NCI-H510A treated with DMSO at 0.1 percent for 48 hours (cell line): ENCODE measurements at regions not wholly inside any gene's neighbourhood (a gene's known extent, or its start where the extent isn't known, plus 50 kb on each side); places are given as distances from the start of the nearest gene placed in this dataset.

Experiments used
- DNase-seq: peaks from one replicate; lab custom pipeline; 2025; lab: John Stamatoyannopoulos, UW

GRCh38 chr13:86201477-86201876 is 402.3 kb upstream of the SLITRK6 start:
- DNase-seq = no peak

- no peak for DNase-seq
Observed at GRCh38 chr13:86193281-86193680, 394.1 kb upstream of the SLITRK6 start.

GRCh38 chr13:86188170-86188569 is 389.0 kb upstream of the SLITRK6 start:
- DNase-seq = no peak

- DNase-seq = no peak
Observed at GRCh38 chr13:86185636-86186035, 386.4 kb upstream of the SLITRK6 start.

GRCh38 chr13:86185107-86185506 is 385.9 kb upstream of the SLITRK6 start:
- no peak for DNase-seq

DNA sequence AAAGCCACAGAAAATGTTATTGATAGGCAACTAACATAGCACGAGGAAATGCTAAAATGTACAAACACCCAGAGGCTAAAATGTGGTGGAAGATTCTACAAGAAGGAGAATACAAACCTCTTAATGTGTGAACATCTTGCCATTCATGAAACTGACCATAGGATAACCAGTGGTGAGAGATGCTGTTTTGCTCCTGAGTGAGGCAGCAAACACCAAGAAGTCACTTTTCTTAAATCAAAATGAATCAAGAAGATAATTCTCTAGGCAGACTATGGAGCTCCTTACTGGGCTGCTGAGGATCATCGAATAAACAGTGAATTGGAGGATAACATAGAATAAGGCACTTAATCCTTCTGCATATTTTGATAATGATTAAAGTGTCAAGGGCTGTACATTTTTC is 375.4 kb upstream of the SLITRK6 start:
- DNase-seq = no peak

GRCh38 chr13:86172961-86173360 is 373.7 kb upstream of the SLITRK6 start:
- DNase-seq = no peak

GRCh38 chr13:86161257-86161656 is 362.0 kb upstream of the SLITRK6 start:
- no peak for DNase-seq

GRCh38 chr13:86155756-86156155 is 356.5 kb upstream of the SLITRK6 start:
- DNase-seq = no peak

- DNase-seq = no peak
Observed at GRCh38 chr13:86142080-86142479, 342.9 kb upstream of the SLITRK6 start.

DNA sequence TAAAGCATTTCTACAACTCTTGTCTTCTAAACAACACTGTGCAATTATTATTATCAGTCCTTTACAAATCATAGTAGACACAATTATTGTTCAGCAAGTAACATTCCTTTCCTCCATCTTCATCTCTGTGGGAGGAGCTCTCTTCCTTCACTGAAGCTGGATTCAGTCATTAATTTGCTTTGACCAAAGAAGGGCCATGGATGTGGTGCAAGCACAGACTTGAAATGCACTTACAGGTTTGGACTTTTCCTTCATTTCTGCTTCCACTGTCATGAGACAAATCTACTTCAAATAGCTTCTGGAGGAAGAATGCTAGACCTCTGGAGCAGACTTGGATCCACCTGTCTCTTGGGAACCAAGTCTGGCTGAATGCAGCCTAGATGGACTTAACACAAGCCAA is 336.6 kb upstream of the SLITRK6 start:
- DNase-seq = no peak

GRCh38 chr13:86121881-86122280 is 322.7 kb upstream of the SLITRK6 start:
- DNase-seq = no peak

DNA sequence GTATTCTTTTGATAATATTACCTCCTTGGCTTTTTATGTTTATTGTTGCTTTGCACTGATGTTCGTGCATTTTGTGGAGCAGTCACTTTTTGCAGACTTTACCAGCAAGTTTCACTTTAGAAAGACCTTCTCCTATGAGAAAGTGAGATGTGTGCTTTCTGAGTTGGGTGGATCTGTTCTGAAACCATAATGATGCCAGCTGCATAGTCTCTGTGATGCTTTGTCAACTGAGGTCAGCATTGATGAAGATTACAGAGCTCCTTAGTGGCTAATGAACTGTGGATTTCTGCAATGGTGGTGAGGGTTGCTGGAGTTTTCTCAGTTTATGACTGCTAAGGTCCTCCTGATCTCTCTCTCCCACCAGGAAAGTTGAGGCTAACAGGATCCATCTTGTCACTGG is 309.9 kb upstream of the SLITRK6 start:
- DNase-seq = no peak

DNA sequence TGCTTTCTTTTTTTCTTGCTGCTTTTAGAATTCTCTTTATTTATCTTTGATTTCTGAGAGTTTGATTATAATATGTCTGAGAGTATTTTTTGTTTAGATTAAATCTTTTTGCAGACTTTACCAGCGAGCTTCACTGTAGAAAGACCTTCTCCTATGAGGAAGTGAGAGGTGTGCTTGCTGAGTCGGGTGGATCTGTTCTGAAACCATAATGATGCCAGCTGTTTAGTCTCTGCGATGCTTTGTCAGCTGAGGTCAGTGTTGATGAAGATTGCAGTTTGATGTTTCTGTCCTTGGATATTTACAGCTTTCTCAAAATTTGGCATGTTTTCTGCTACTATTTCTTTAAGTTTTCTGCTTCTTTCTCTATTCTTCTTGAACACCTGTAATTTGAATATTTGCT is 309.1 kb upstream of the SLITRK6 start:
- no peak for DNase-seq

- no peak for DNase-seq
Observed at GRCh38 chr13:86098511-86098910, 299.3 kb upstream of the SLITRK6 start.

GRCh38 chr13:86095351-86095750 is 296.1 kb upstream of the SLITRK6 start:
- DNase-seq = no peak

GRCh38 chr13:86090181-86090580 is 291.0 kb upstream of the SLITRK6 start:
- DNase-seq = no peak

DNA sequence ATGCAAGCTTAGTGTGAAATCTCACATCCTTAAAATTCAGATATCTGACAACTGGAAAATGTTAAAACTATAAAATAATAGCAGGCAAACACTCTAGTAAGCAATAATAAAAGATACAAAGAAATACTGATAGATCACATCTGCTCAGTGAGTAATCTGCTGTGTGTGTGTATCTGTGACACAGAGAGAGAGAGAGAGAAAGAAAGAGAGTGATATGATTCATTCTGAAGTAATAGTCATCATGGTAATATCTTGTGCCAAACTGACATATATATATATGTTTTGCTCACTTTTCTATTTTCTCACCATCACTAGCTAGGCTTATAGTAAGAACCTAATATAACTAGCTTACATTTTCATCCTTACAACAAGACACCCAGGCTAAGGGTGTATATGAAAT is 288.0 kb upstream of the SLITRK6 start:
- DNase-seq = no peak

DNA sequence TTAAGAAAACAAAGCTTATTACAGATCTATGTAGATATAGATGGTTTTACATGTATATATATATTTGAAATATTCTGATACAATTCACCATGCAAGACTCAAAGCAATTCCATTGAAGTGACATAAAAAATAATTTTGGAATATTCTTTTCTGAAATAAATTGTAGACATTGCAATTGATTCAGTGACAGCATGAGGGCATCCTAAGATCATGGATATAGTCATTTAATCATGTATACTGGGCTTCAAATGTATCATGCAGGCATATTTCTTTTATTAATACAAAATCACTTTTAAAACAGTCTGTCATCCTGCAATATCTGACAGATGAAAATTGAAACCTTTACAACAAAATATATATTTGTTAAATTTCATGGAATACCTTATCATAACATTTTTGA is 286.7 kb upstream of the SLITRK6 start:
- peak; percentile 5 for DNase-seq

- DNase-seq = no peak
Observed at GRCh38 chr13:86082121-86082520, 282.9 kb upstream of the SLITRK6 start.

- DNase-seq = no peak
Observed at GRCh38 chr13:86080340-86080995, 281.2 kb upstream of the SLITRK6 start.

DNA sequence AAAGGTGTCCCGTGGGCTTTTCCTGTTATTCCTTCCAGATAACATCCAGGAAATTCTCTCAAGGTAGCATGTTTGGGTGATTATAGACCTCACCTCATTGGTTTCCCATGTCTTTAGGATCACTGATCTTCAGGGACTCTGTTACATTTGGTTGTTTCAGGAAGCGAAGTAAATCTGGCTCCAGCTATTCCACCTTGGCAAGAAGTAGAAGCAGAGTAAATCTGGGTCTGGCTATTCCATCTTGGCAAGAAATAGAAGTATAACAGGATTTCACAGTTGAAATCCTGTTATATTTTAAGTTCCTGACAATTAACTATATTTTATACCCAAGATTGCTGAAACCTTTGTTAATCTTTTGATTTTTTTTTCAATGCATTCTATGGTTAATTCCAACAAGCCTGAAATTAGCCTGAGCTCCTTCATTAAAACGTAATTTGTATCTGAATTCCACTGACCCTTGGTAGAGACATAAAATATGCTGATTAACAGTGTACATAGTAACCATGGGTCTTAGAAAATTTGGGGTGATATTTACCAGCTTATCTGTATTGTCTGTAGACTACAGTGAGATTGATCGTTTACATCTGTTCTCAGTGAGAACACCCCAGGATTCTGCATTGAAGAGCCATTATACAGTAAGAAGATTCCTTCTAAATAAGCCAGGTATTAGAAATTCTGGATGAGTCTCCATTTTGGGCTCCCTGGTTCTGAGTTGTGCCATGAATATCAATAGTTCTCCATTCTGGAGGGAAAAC is 267.6 kb upstream of the SLITRK6 start:
- DNase-seq = no peak

GRCh38 chr13:86052141-86052540 is 252.9 kb upstream of the SLITRK6 start:
- no peak for DNase-seq
